ENCODE measurements at regions not wholly inside any gene's neighbourhood (a gene's known extent, or its start where the extent isn't known, plus 50 kb on each side); places are given as distances from the start of the nearest gene placed in this dataset.

DNA sequence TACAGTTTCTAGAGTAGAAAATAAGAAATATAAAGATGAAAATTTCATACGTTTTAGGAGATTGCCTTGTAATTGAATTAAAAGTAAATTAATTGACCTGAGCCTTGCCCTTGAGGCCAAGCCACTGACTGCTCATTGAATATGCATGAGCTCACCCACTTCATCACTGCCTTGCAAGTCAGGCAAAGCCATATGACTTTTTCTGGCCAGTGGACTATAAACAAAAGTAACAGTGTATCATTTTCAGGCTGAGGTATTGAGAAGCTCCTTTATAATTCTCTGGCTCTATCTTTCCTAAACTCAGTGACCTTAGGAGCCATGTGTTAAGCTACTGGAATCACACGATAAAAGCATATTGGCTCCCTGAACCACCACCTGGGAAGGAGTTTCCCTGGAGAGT, 369.3 kb downstream of the NUAK1 start (continued):
- TF ChIP-seq EGR1 (IDR thresholded peaks at IDR 0.05; ENCODE audit: low read depth) (no peak), CEBPB (IDR thresholded peaks at IDR 0.05; ENCODE audit: low read depth) (no peak), ZNF274 (IDR thresholded peaks at IDR 0.05; ENCODE audit: low read depth, low read length) (no peak), ELF1 (IDR thresholded peaks at IDR 0.05; ENCODE audit: borderline replicate concordance, low read depth) (no peak), POLR2AphosphoS5 (IDR thresholded peaks at IDR 0.05; ENCODE audit: low read depth, low read length) (no peak), EZH2 (IDR thresholded peaks at IDR 0.05) (no peak)
- TF ChIP-seq, protein P1, sequence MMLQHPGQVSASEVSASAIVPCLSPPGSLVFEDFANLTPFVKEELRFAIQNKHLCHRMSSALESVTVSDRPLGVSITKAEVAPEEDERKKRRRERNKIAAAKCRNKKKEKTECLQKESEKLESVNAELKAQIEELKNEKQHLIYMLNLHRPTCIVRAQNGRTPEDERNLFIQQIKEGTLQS (IDR thresholded peaks at IDR 0.05), result no peak

DNA sequence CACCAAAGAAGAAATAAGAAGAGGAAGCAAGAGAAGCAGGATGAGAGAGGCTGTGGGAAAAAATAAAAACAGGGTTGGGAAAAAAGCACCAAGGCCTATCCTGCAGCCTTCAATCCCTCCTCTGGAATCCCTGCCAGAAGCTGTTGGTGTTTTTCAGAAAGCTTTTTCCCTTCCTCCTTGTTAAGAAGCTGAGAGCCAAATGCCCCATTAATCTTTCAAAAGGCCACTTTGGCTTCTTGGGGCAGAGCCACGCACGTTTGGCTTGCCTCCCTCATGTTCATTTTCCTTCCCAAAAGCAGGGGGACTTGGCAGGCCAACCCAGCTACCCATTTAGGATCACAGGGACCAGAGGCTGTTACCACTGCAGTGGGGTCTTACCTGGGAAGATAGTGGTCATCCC, 365.3 kb downstream of the NUAK1 start:
- no TSS peak for BruUV-seq (replicated peaks)
- DNase-seq (ENCODE audit: low read depth, low spot score) (no peak), ATAC-seq (no peak)
- POLR2A ChIA-PET, result no interaction called here
- Histone ChIP-seq H2AFZ (ENCODE audit: low read depth, low read length, poor library complexity, severe bottlenecking) (no peak overlapping the region), H3K9me2 (ENCODE audit: insufficient read depth) (no peaks in the 10 kb centered on the region), H3K79me2 (ENCODE audit: insufficient read depth, low read length) (no peaks in the 10 kb centered on the region), H3K27me3 (ENCODE audit: insufficient read depth, low read length) (no peaks in the 10 kb centered on the region), H3K9me3 (ENCODE audit: control insufficient read depth in 1 of 2, insufficient read depth in 1 of 2, low read depth in 1 of 2, low read length in 2 of 2) (no peaks in the 10 kb centered on the region), H3K9ac (ENCODE audit: low read length) (no peak overlapping the region), H3K4me2 (ENCODE audit: low read length) (no peak overlapping the region), H4K20me1 (ENCODE audit: insufficient read depth) (no peaks in the 10 kb centered on the region), H3K4me1 (ENCODE audit: control insufficient read depth in 1 of 2, insufficient read depth in 2 of 2, low read length in 2 of 2) (no peaks in the 10 kb centered on the region), H3K4me3 (replicated peaks in 1 of 2; ENCODE audit: low read depth in 1 of 2, low read length in 2 of 2) (no peak overlapping the region), H3K27ac (ENCODE audit: low read depth, low read length) (no peak overlapping the region), H3K36me3 (ENCODE audit: control insufficient read depth in 1 of 2, insufficient read depth in 2 of 2, low read length in 2 of 2) (no peaks in the 10 kb centered on the region)
- CTCF ChIA-PET, result no interaction called here
- RAD21 ChIA-PET (ENCODE audit: low non-redundant PET in 1 of 2, low total read pairs in 2 of 2, uncharacterized antibody in 2 of 2, unreplicated experiment in 2 of 2), result no interaction called here
- TF ChIP-seq FOSL1 (IDR thresholded peaks at IDR 0.05; ENCODE audit: low read depth) (no peak), CBX3 (IDR thresholded peaks at IDR 0.05; ENCODE audit: low read depth) (no peak), RAD21 (IDR thresholded peaks at IDR 0.05; ENCODE audit: low read depth) (no peak), POLR2AphosphoS5 (IDR thresholded peaks at IDR 0.05; ENCODE audit: low read depth, low read length) (no peak), CEBPB (IDR thresholded peaks at IDR 0.05; ENCODE audit: low read depth) (no peak), ZNF274 (IDR thresholded peaks at IDR 0.05; ENCODE audit: low read depth, low read length) (no peak), EGR1 (IDR thresholded peaks at IDR 0.05; ENCODE audit: low read depth) (no peak), SRF (IDR thresholded peaks at IDR 0.05; ENCODE audit: low read depth) (no peak), ELF1 (IDR thresholded peaks at IDR 0.05; ENCODE audit: borderline replicate concordance, low read depth) (no peak)
- TF ChIP-seq, protein P2, sequence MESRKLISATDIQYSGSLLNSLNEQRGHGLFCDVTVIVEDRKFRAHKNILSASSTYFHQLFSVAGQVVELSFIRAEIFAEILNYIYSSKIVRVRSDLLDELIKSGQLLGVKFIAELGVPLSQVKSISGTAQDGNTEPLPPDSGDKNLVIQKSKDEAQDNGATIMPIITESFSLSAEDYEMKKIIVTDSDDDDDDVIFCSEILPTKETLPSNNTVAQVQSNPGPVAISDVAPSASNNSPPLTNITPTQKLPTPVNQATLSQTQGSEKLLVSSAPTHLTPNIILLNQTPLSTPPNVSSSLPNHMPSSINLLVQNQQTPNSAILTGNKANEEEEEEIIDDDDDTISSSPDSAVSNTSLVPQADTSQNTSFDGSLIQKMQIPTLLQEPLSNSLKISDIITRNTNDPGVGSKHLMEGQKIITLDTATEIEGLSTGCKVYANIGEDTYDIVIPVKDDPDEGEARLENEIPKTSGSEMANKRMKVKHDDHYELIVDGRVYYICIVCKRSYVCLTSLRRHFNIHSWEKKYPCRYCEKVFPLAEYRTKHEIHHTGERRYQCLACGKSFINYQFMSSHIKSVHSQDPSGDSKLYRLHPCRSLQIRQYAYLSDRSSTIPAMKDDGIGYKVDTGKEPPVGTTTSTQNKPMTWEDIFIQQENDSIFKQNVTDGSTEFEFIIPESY (IDR thresholded peaks at IDR 0.05; ENCODE audit: extremely low read depth, insufficient replicate concordance, low read length), result no peak
- TF ChIP-seq, protein P3, sequence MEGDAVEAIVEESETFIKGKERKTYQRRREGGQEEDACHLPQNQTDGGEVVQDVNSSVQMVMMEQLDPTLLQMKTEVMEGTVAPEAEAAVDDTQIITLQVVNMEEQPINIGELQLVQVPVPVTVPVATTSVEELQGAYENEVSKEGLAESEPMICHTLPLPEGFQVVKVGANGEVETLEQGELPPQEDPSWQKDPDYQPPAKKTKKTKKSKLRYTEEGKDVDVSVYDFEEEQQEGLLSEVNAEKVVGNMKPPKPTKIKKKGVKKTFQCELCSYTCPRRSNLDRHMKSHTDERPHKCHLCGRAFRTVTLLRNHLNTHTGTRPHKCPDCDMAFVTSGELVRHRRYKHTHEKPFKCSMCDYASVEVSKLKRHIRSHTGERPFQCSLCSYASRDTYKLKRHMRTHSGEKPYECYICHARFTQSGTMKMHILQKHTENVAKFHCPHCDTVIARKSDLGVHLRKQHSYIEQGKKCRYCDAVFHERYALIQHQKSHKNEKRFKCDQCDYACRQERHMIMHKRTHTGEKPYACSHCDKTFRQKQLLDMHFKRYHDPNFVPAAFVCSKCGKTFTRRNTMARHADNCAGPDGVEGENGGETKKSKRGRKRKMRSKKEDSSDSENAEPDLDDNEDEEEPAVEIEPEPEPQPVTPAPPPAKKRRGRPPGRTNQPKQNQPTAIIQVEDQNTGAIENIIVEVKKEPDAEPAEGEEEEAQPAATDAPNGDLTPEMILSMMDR (IDR thresholded peaks at IDR 0.05 in 2 of 3, conservative IDR thresholded peaks at IDR 0.05 in 1 of 3; ENCODE audit: borderline replicate concordance in 1 of 3, insufficient read depth in 1 of 3, low read depth in 2 of 3, low read length in 2 of 3), result no peak
- TF ChIP-seq, protein P1 (IDR thresholded peaks at IDR 0.05), result no peak
- intact Hi-C loops (cut with micrococcal nuclease), result no loop called here
